Fibroblast of villous mesenchyme (primary cell): ENCODE measurements at regions not wholly inside any gene's neighbourhood (a gene's known extent, or its start where the extent isn't known, plus 50 kb on each side); places are given as distances from the start of the nearest gene placed in this dataset.

ENCODE experiments used
- DNase-seq: peaks from one replicate; pipeline ENCODE4 v3.0.0-alpha.2; 2010; ENCODE audit warnings: low read depth
- H3K4me3 ChIP-seq: 2 replicates; pipeline ENCODE4 v1.5.1; 2011; ENCODE audit warnings: low read depth, mild to moderate bottlenecking, low read length
- CTCF ChIP-seq: IDR thresholded peaks from 2 replicates; pipeline ENCODE4 v1.5.1; 2012; ENCODE audit warnings: low read depth, mild to moderate bottlenecking, low read length; ENCODE audit not compliant: insufficient read depth

GRCh38 chr2:75317802-75318201 lies 118.5 kb upstream of the TACR1 start:
- H3K4me3 ChIP-seq, result no peak overlapping the region
- TF ChIP-seq CTCF, result no peak
- no peak for DNase-seq

GRCh38 chr2:75317316-75317715 lies 118.0 kb upstream of the TACR1 start:
- TF ChIP-seq CTCF, result no peak
- no peak overlapping the region for H3K4me3 ChIP-seq
- no peak for DNase-seq

GRCh38 chr2:75315436-75315835 lies 116.1 kb upstream of the TACR1 start:
- no peak for TF ChIP-seq CTCF
- no peak overlapping the region for H3K4me3 ChIP-seq
- DNase-seq, result no peak

- H3K4me3 ChIP-seq, result no peak overlapping the region
- TF ChIP-seq CTCF, result peak; percentile 24
- DNase-seq, result no peak
These were observed 112.7 kb upstream of the TACR1 start for GRCh38 chr2:75311993-75312392.

GRCh38 chr2:75311521-75311920 lies 112.2 kb upstream of the TACR1 start:
- DNase-seq, result no peak

GRCh38 chr2:75310876-75311275 lies 111.6 kb upstream of the TACR1 start:
- H3K4me3 ChIP-seq, result peak overlapping the region; percentile 32
- TF ChIP-seq CTCF, result no peak
- DNase-seq, result peak; percentile 68

More at GRCh38 chr2:75311521-75311920, 112.2 kb upstream of the TACR1 start:
- no peak overlapping the region for H3K4me3 ChIP-seq
- no peak for TF ChIP-seq CTCF
